GM10248 (cell line): ENCODE measurements at regions not wholly inside any gene's neighbourhood (a gene's known extent, or its start where the extent isn't known, plus 50 kb on each side); places are given as distances from the start of the nearest gene placed in this dataset.

Experiments
- CTCF ChIA-PET: fragments of 300-600 bp; sonication (Branson Sonifier 250); formaldehyde crosslinking; extraction: SDS; loops from one replicate; lab custom pipeline; 2021; ENCODE audit warnings: antibody characterized with exemption; lab: Yijun Ruan, JAX
- POLR2A ChIA-PET: fragments of 350-650 bp; sonication (Branson Sonifier 250); formaldehyde crosslinking; extraction: SDS; loops from one replicate; lab custom pipeline; 2020; ENCODE audit warnings: antibody characterized with exemption; lab: Yijun Ruan, JAX
- DNase-seq: peaks from one replicate; pipeline ENCODE4 v3.0.0; 2012; ENCODE audit errors: extremely low spot score
- CTCF ChIP-seq: IDR thresholded peaks from 2 replicates; pipeline ENCODE4 v1.5.1; 2012; ENCODE audit warnings: mild to moderate bottlenecking, low read depth; ENCODE audit errors: extremely low read depth, missing control alignments, control extremely low read depth

- ChIA-PET POLR2A (no interaction called here), CTCF (interaction anchor here (3.5 kb wide), 1 partner anchor 47 kb away, joined by 11 read pairs; no protein-coding TSS in a partner anchor)
- no peak for TF ChIP-seq CTCF
- no peak for DNase-seq
These were observed 220.0 kb downstream of the ADGRG6 start for GRCh38 chr6:142521791-142522190.

GRCh38 chr6:142523515-142524375 lies 221.9 kb downstream of the ADGRG6 start:
- no peak for TF ChIP-seq CTCF
- CTCF ChIA-PET = interaction anchor here (1.1 kb wide), 1 partner anchor 72 kb away, joined by 3 read pairs; no protein-coding TSS in a partner anchor
- DNase-seq = no peak

GRCh38 chr6:142530566-142530965 lies 228.8 kb downstream of the ADGRG6 start:
- DNase-seq = no peak
- ChIA-PET CTCF (no interaction called here), POLR2A (no interaction called here)
- no peak for TF ChIP-seq CTCF

More at GRCh38 chr6:142523515-142524375, 221.9 kb downstream of the ADGRG6 start:
- POLR2A ChIA-PET = no interaction called here

- no peak for TF ChIP-seq CTCF
- DNase-seq = no peak
- CTCF ChIA-PET = no interaction called here
These were observed 229.9 kb downstream of the ADGRG6 start for GRCh38 chr6:142531727-142532126.

GRCh38 chr6:142534076-142534475 lies 232.3 kb downstream of the ADGRG6 start:
- CTCF ChIA-PET = no interaction called here
- POLR2A ChIA-PET = no interaction called here
- no peak for TF ChIP-seq CTCF
- no peak for DNase-seq

More at GRCh38 chr6:142531727-142532126, 229.9 kb downstream of the ADGRG6 start:
- POLR2A ChIA-PET = no interaction called here

GRCh38 chr6:142534484-142534883 lies 232.7 kb downstream of the ADGRG6 start:
- TF ChIP-seq CTCF = no peak
- CTCF ChIA-PET = no interaction called here
- DNase-seq = no peak
- POLR2A ChIA-PET = no interaction called here
